ENCODE measurements at regions not wholly inside any gene's neighbourhood (a gene's known extent, or its start where the extent isn't known, plus 50 kb on each side); places are given as distances from the start of the nearest gene placed in this dataset.
"Not testable (repeated sequence)": the region's sequence is repeated elsewhere in the genome, so short reads cannot be mapped to it uniquely, and the experiment has no call there.

- FAIRE-seq, result no peak
Observed at GRCh38 chr3:30475809-30476178, 130.6 kb upstream of the TGFBR2 start.

GRCh38 chr3:30476368-30477084 lies 129.9 kb upstream of the TGFBR2 start:
- FAIRE-seq, result no peak

GRCh38 chr3:30477149-30477921 lies 129.1 kb upstream of the TGFBR2 start:
- FAIRE-seq, result no peak

- FAIRE-seq, result not testable (repeated sequence)
Observed at GRCh38 chr3:30479737-30480136, 126.7 kb upstream of the TGFBR2 start.

- FAIRE-seq, result not testable (repeated sequence)
Observed at GRCh38 chr3:30480156-30480555, 126.2 kb upstream of the TGFBR2 start.

GRCh38 chr3:30480587-30480986 lies 125.8 kb upstream of the TGFBR2 start:
- no peak for FAIRE-seq

- no peak for FAIRE-seq
Observed at GRCh38 chr3:30481241-30481640, 125.2 kb upstream of the TGFBR2 start.

GRCh38 chr3:30484229-30484628 lies 122.2 kb upstream of the TGFBR2 start:
- FAIRE-seq, result not testable (repeated sequence)

GRCh38 chr3:30486368-30486767 lies 120.0 kb upstream of the TGFBR2 start:
- no peak for FAIRE-seq

GRCh38 chr3:30488070-30488756 lies 118.2 kb upstream of the TGFBR2 start:
- FAIRE-seq, result no peak

- no peak for FAIRE-seq
Observed at GRCh38 chr3:30492322-30493192, 113.8 kb upstream of the TGFBR2 start.

GRCh38 chr3:30493911-30494311 lies 112.5 kb upstream of the TGFBR2 start:
- FAIRE-seq, result no peak

GRCh38 chr3:30495172-30496065 lies 111.0 kb upstream of the TGFBR2 start:
- FAIRE-seq, result no peak

- FAIRE-seq, result no peak
Observed at GRCh38 chr3:30496066-30496966, 110.1 kb upstream of the TGFBR2 start.

- FAIRE-seq, result no peak
Observed at GRCh38 chr3:30498587-30498967, 107.8 kb upstream of the TGFBR2 start.

GRCh38 chr3:30500666-30501399 lies 105.6 kb upstream of the TGFBR2 start:
- FAIRE-seq, result no peak

GRCh38 chr3:30501526-30501925 lies 104.9 kb upstream of the TGFBR2 start:
- no peak for FAIRE-seq

GRCh38 chr3:30502051-30502741 lies 104.2 kb upstream of the TGFBR2 start:
- no peak for FAIRE-seq

GRCh38 chr3:30502742-30503073 lies 103.7 kb upstream of the TGFBR2 start:
- FAIRE-seq, result no peak
